ENCODE measurements at regions not wholly inside any gene's neighbourhood (a gene's known extent, or its start where the extent isn't known, plus 50 kb on each side); places are given as distances from the start of the nearest gene placed in this dataset.
A peak's percentile ranks its signal among the peaks of the same experiment; 100 is the strongest.

DNA sequence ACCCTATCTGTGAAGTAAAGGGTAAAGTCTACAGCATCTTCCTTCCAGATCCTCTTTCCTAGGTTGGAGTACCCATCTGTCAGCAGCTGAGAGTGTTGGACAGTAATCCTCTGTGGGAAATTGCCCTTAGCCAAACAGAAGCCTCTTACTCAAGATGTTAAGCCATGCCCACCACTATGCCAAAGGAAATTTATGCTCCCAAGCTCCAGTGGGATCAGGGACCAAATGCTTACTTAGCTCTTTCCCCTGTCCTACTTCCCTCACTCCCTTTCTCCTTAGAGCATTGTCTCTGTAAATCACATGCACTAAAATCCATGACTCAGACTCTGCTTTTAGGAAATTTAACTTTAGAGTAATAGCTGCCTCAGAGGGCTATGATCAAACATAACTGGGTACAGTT, 254.0 kb downstream of the BRINP2 start:
- Histone ChIP-seq H3K27ac (ENCODE audit: low read depth in 1 of 2, low read length in 1 of 2) (no peak overlapping the region), H3K4me1 (ENCODE audit: control insufficient read depth in 5 of 5, insufficient read depth in 5 of 5, low read length in 5 of 5) (peaks cover 0 to 1% (median 0%) of the 10 kb centered on the region in 5 donors), H3K36me3 (ENCODE audit: control insufficient read depth in 4 of 4, insufficient read depth in 4 of 4, low read length in 4 of 4) (no peaks in the 10 kb centered on the region), H3K9ac (ENCODE audit: insufficient read depth in 1 of 2, low read length in 2 of 2) (no peak overlapping the region), H3K9me3 (ENCODE audit: control insufficient read depth in 4 of 4, insufficient read depth in 3 of 4, low read length in 3 of 4) (no peaks in the 10 kb centered on the region), H3K27me3 (ENCODE audit: control insufficient read depth in 3 of 3, insufficient read depth in 3 of 3, low read length in 2 of 3) (no peaks in the 10 kb centered on the region), H3K4me3 (no peak overlapping the region)
- ATAC-seq (ENCODE audit: insufficient read depth, low FRiP score): no peak
- no peak for DNase-seq
- TF ChIP-seq, protein P1, sequence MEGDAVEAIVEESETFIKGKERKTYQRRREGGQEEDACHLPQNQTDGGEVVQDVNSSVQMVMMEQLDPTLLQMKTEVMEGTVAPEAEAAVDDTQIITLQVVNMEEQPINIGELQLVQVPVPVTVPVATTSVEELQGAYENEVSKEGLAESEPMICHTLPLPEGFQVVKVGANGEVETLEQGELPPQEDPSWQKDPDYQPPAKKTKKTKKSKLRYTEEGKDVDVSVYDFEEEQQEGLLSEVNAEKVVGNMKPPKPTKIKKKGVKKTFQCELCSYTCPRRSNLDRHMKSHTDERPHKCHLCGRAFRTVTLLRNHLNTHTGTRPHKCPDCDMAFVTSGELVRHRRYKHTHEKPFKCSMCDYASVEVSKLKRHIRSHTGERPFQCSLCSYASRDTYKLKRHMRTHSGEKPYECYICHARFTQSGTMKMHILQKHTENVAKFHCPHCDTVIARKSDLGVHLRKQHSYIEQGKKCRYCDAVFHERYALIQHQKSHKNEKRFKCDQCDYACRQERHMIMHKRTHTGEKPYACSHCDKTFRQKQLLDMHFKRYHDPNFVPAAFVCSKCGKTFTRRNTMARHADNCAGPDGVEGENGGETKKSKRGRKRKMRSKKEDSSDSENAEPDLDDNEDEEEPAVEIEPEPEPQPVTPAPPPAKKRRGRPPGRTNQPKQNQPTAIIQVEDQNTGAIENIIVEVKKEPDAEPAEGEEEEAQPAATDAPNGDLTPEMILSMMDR (IDR thresholded peaks at IDR 0.05; ENCODE audit: control extremely low read depth, extremely low read depth): no peak

DNA sequence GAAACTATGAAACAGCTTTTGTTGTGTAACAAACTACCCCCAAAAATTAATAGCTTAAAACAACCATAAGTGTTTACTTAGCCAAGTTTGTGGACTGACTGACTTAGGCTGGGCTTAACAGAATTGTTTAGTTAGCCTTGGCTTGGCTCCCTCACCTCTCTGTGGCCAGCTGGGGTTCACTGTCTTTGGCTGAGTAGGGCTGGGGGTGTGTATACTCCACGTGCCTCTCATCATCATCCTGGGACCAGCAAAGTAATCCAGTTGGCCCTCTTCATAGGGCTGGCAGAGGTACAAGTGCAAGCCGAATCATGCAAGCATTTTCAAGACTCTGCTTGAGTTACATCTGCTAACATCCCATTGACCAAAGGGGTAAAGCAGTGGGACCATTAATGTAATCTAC, 252.3 kb downstream of the BRINP2 start:
- peak; percentile 23 for ATAC-seq (ENCODE audit: insufficient read depth, low FRiP score)
- Histone ChIP-seq H3K27ac (ENCODE audit: low read depth in 1 of 2, low read length in 1 of 2) (no peak overlapping the region), H3K4me1 (ENCODE audit: control insufficient read depth in 5 of 5, insufficient read depth in 5 of 5, low read length in 5 of 5) (peaks cover 0 to 1% (median 0%) of the 10 kb centered on the region in 5 donors), H3K9ac (ENCODE audit: insufficient read depth in 1 of 2, low read length in 2 of 2) (no peak overlapping the region), H3K36me3 (ENCODE audit: control insufficient read depth in 4 of 4, insufficient read depth in 4 of 4, low read length in 4 of 4) (no peaks in the 10 kb centered on the region), H3K4me3 (no peak overlapping the region), H3K27me3 (ENCODE audit: control insufficient read depth in 3 of 3, insufficient read depth in 3 of 3, low read length in 2 of 3) (no peaks in the 10 kb centered on the region), H3K9me3 (ENCODE audit: control insufficient read depth in 4 of 4, insufficient read depth in 3 of 4, low read length in 3 of 4) (no peaks in the 10 kb centered on the region)
- peak; percentile 9 to 52 (median 14) for DNase-seq
- WGBS, 2 donors: 30 to 43% methylated on average over 2 of the region's 2 CpGs
- TF ChIP-seq, protein P1 (IDR thresholded peaks at IDR 0.05; ENCODE audit: control extremely low read depth, extremely low read depth): no peak

DNA sequence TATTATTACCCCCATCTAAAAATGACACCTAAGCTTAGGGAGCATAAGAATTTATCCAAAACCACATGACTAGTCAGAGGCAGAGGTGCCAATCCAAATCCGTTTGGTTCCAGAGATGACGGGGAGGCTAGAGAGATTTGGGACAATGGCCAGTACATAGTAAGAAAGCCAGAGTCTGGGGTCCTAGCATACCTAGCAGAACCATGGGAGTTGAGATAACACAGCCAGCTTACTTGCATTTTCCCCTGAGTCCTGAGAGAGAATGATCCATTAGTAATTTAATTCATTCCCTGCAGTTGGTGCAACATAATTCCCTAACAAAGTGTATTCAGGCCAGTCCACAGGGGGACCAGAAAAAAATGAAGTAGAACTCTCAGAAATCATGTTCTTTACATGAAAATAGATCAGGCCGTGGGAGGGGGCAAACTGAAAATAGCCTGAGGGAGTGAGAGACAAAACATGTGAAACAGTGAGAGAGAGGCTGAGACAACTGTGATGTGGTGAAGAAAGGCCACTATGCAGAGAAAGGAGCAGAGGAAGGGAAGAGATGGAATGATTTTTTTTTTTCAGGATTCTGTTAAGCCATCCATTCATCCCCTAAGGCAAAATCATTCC, 243.3 kb downstream of the BRINP2 start:
- DNase-seq (no peak), ATAC-seq (ENCODE audit: insufficient read depth, low FRiP score) (no peak)
- H3K9ac ChIP-seq (ENCODE audit: insufficient read depth in 1 of 2, low read length in 2 of 2): no peak overlapping the region

More for the DNA sequence above, 243.3 kb downstream of the BRINP2 start:
- Histone ChIP-seq H3K4me1 (ENCODE audit: control insufficient read depth in 5 of 5, insufficient read depth in 5 of 5, low read length in 5 of 5) (no peaks in the 10 kb centered on the region), H3K9me3 (ENCODE audit: control insufficient read depth in 4 of 4, insufficient read depth in 3 of 4, low read length in 3 of 4) (peaks cover 0 to 1% (median 0%) of the 10 kb centered on the region in 4 donors), H3K27me3 (ENCODE audit: control insufficient read depth in 3 of 3, insufficient read depth in 3 of 3, low read length in 2 of 3) (no peaks in the 10 kb centered on the region), H3K36me3 (ENCODE audit: control insufficient read depth in 4 of 4, insufficient read depth in 4 of 4, low read length in 4 of 4) (no peaks in the 10 kb centered on the region), H3K27ac (ENCODE audit: low read depth in 1 of 2, low read length in 1 of 2) (no peak overlapping the region), H3K4me3 (no peak overlapping the region)
- TF ChIP-seq, protein P1 (IDR thresholded peaks at IDR 0.05; ENCODE audit: control extremely low read depth, extremely low read depth): no peak
- WGBS, 2 donors: 63 to 70% methylated on average over 3 of the region's 3 CpGs

Data from lung (tissue), 11 donors.